A549 (cell line): ENCODE measurements at regions not wholly inside any gene's neighbourhood (a gene's known extent, or its start where the extent isn't known, plus 50 kb on each side); places are given as distances from the start of the nearest gene placed in this dataset.

Experiments
- ATAC-seq, 2 experiments: fragments of 200-7000 bp in 1 of 2; fragments of >200 bp in 1 of 2; cut with Nextera tagmentation in 1 of 2; cut with Tn5 transposase in 1 of 2; 3 replicates each; pipeline versions ENCODE4 v1.8.0 to v1.9.1; 2018 to 2020; ENCODE audit warnings: mild to moderate bottlenecking in 1 of 2, moderate library complexity in 1 of 2
- CTCF ChIA-PET: fragments of 300-600 bp; sonication (Branson Sonifier 250); formaldehyde crosslinking; extraction: SDS; loops from one replicate; lab custom pipeline; 2021; ENCODE audit warnings: antibody characterized with exemption, inconsistent platforms; lab: Yijun Ruan, JAX
- POLR2A ChIA-PET: fragments of 350-600 bp; formaldehyde crosslinking; extraction: SDS; loops from one replicate; lab custom pipeline; 2021; ENCODE audit warnings: antibody characterized with exemption, inconsistent platforms; lab: Yijun Ruan, JAX
- DNase-seq, 2 experiments: peaks; one replicate each; pipeline versions ENCODE4 v3.0.0 to v3.0.0-alpha.2; 2011 to 2016; ENCODE audit warnings: low read depth in 1 of 2, low spot score in 1 of 2
- FAIRE-seq: peaks from 2 replicates; lab custom pipeline; 2011; peaks lifted over from hg19 to GRCh38; lab: Jason Lieb, UNC
- H3K27ac ChIP-seq, 2 experiments: fragments of >200 bp; sonication (Bioruptor Twin); formaldehyde crosslinking; 3 replicates each; pipeline ENCODE4 v1.5.1; 2016 to 2017
- H3K4me1 ChIP-seq: fragments of >200 bp; sonication (Bioruptor Twin); formaldehyde crosslinking; 3 replicates; pipeline ENCODE4 v1.6.1; 2016
- H3K4me2 ChIP-seq: fragments of >200 bp; sonication (Bioruptor Twin); formaldehyde crosslinking; 3 replicates; pipeline ENCODE4 v1.6.1; 2016
- H3K4me3 ChIP-seq: fragments of >200 bp; sonication (Bioruptor Twin); formaldehyde crosslinking; 3 replicates; pipeline ENCODE4 v1.5.1; 2016
- H3K9me3 ChIP-seq: fragments of >200 bp; sonication (Bioruptor Twin); formaldehyde crosslinking; 3 replicates; pipeline ENCODE4 v1.6.1; 2016
- CBX2 ChIP-seq: fragments of 200-600 bp; sonication (generic); IDR thresholded peaks from 2 replicates; pipeline ENCODE4 v1.6.1; 2016; ENCODE audit warnings: low read depth, mild to moderate bottlenecking, borderline replicate concordance
- CHD2 ChIP-seq: fragments of 150-350 bp; IDR thresholded peaks from 2 replicates; pipeline ENCODE4 v1.6.1; 2014; ENCODE audit warnings: low read length; ENCODE audit not compliant: partially characterized antibody
- CHD4 ChIP-seq: fragments of 200-600 bp; sonication (generic); IDR thresholded peaks from 2 replicates; pipeline ENCODE4 v1.6.1; 2016; ENCODE audit warnings: antibody characterized with exemption, mild to moderate bottlenecking, borderline replicate concordance
- FOSL2 ChIP-seq, 2 experiments: fragments of 450-650 bp in 1 of 2; fragments of >200 bp in 1 of 2; sonication (Bioruptor Twin) in 1 of 2; formaldehyde crosslinking; IDR thresholded peaks; 2 replicates each; pipeline versions ENCODE4 v1.5.0 to v1.6.1; 2016 to 2020; ENCODE audit warnings: mild to moderate bottlenecking in 1 of 2, moderate library complexity in 1 of 2
- HOXB13 ChIP-seq: fragments of 250-450 bp; sonication (Bioruptor Pico); IDR thresholded peaks from 2 replicates; pipeline ENCODE4 v1.5.0; 2020; ENCODE audit warnings: low read depth, mild to moderate bottlenecking, moderate library complexity
- HOXB5 ChIP-seq: fragments of 250-450 bp; sonication (Bioruptor Pico); IDR thresholded peaks from 2 replicates; pipeline ENCODE4 v1.5.0; 2020; ENCODE audit warnings: mild to moderate bottlenecking, moderate library complexity
- JUN ChIP-seq, 2 experiments: fragments of >200 bp; sonication (Bioruptor Twin); formaldehyde crosslinking; IDR thresholded peaks; 2 replicates in 1 of 2; 3 replicates in 1 of 2; pipeline ENCODE4 v1.6.1; 2016 to 2017
- MAFK ChIP-seq: fragments of 450-650 bp; IDR thresholded peaks from 2 replicates; pipeline ENCODE4 v1.6.1; 2014; ENCODE audit not compliant: partially characterized antibody
- MAZ ChIP-seq: fragments of 150-350 bp; IDR thresholded peaks from 2 replicates; pipeline ENCODE4 v1.6.1; 2014; ENCODE audit warnings: antibody characterized with exemption, low read depth, low read length, borderline replicate concordance
- MYC ChIP-seq: IDR thresholded peaks from 2 replicates; pipeline ENCODE4 v1.6.1; 2012; ENCODE audit warnings: mild to moderate bottlenecking, inconsistent platforms, low read length, improper control_type of control experiment, borderline replicate concordance
- NFE2L2 ChIP-seq: fragments of 150-350 bp; conservative IDR thresholded peaks from 2 replicates; pipeline ENCODE4 v1.6.1; 2014; ENCODE audit warnings: low read length
- NPAS2 ChIP-seq: fragments of 250-450 bp; sonication (Bioruptor Pico); IDR thresholded peaks from 2 replicates; pipeline ENCODE4 v1.8.0; 2022; ENCODE audit warnings: mild to moderate bottlenecking, moderate library complexity, borderline replicate concordance
- NR3C1 ChIP-seq: fragments of >200 bp; sonication (Bioruptor Twin); formaldehyde crosslinking; IDR thresholded peaks from 3 replicates; pipeline ENCODE4 v1.6.1; 2017
- SMC3 ChIP-seq: fragments of >200 bp; sonication (Bioruptor Twin); formaldehyde crosslinking; IDR thresholded peaks from 3 replicates; pipeline ENCODE4 v1.6.1; 2018; ENCODE audit warnings: inconsistent platforms
- SREBF2 ChIP-seq: fragments of 450-650 bp; IDR thresholded peaks from 2 replicates; pipeline ENCODE4 v1.6.1; 2014; ENCODE audit warnings: mild to moderate bottlenecking, moderate library complexity
- TFCP2L1 ChIP-seq: fragments of 250-450 bp; sonication (Bioruptor Pico); IDR thresholded peaks from 2 replicates; pipeline ENCODE4 v1.5.0; 2021; ENCODE audit warnings: mild to moderate bottlenecking
- WGBS: methylation state at CpG from one replicate; pipeline ENCODE4 v1.1.6; 2017; ENCODE audit errors: missing lambda C conversion rate; 5-methylcytosine and 5-hydroxymethylcytosine counted together
- TF ChIP-seq, protein P1 (sequence below): fragments of 150-350 bp; IDR thresholded peaks from 2 replicates; pipeline ENCODE4 v1.6.1; 2014; ENCODE audit warnings: low read depth, mild to moderate bottlenecking, low read length
- TF ChIP-seq, protein P2 (sequence below): fragments of >200 bp; sonication (Bioruptor Twin); formaldehyde crosslinking; IDR thresholded peaks from 3 replicates; pipeline ENCODE4 v1.6.1; 2016
- TF ChIP-seq, protein P3 (sequence below): IDR thresholded peaks from 2 replicates; pipeline ENCODE4 v1.6.1; 2012; ENCODE audit warnings: low read depth, borderline replicate concordance
- TF ChIP-seq, protein P4 (sequence below): fragments of 450-650 bp; IDR thresholded peaks from 2 replicates; pipeline ENCODE4 v1.6.1; 2014; ENCODE audit warnings: antibody characterized with exemption
- TF ChIP-seq, protein P5 (sequence below): fragments of 200-600 bp; sonication (generic); IDR thresholded peaks from 2 replicates; pipeline ENCODE4 v1.6.1; 2016; ENCODE audit warnings: antibody characterized with exemption, mild to moderate bottlenecking, moderate library complexity
- TF ChIP-seq, protein P6 (sequence below): fragments of 250-450 bp; sonication (Bioruptor Pico); IDR thresholded peaks from 2 replicates; pipeline ENCODE4 v1.5.0; 2020; ENCODE audit warnings: low read depth, mild to moderate bottlenecking, moderate library complexity
- TF ChIP-seq, protein P7 (sequence below): fragments of 250-450 bp; sonication (Bioruptor Pico); IDR thresholded peaks from 2 replicates; pipeline ENCODE4 v1.5.0; 2021; ENCODE audit warnings: mild to moderate bottlenecking, moderate library complexity, borderline replicate concordance
- TF ChIP-seq, protein P8 (sequence below): IDR thresholded peaks from 2 replicates; pipeline ENCODE4 v1.6.1; 2012

DNA sequence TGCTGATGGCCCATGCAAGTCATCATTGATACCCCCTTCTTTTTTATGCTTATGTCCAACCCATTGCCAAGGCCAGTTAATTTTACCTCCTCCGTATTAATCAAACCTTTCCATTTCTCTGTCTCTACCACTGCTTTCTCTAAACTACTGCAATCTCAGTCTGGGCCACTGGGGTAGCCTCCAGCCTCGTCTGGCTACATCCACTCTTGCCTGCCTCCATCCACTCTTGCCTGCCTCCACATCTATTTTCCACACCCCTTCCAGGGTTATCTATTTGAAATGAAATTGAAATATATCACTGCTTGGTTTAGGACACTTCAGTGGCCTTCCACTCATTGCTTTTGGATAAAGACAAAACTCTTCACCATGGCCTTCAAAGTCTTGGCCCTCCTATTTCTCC is 425.3 kb upstream of the CLINT1 start:
- ChIA-PET POLR2A (no interaction called here), CTCF (no interaction called here)
- no peak for FAIRE-seq
- Histone ChIP-seq H3K9me3 (no peaks in the 10 kb centered on the region), H3K4me1 (no peaks in the 10 kb centered on the region), H3K27ac (no peak overlapping the region), H3K4me3 (no peak overlapping the region), H3K4me2 (no peak overlapping the region)
- ATAC-seq = peak in 1 of 2 experiments; percentile 38; a peak in 1 of 6 replicates
- TF ChIP-seq, protein P1, sequence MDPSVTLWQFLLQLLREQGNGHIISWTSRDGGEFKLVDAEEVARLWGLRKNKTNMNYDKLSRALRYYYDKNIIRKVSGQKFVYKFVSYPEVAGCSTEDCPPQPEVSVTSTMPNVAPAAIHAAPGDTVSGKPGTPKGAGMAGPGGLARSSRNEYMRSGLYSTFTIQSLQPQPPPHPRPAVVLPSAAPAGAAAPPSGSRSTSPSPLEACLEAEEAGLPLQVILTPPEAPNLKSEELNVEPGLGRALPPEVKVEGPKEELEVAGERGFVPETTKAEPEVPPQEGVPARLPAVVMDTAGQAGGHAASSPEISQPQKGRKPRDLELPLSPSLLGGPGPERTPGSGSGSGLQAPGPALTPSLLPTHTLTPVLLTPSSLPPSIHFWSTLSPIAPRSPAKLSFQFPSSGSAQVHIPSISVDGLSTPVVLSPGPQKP = no peak
- TF ChIP-seq NR3C1 (no peak), CBX2 (no peak), FOSL2 (IDR thresholded peaks at IDR 0.05) (no peak), FOSL2 (CRISPR knock-in tag; IDR thresholded peaks at IDR 0.05) (no peak), MYC (no peak), CHD4 (no peak), SMC3 (no peak), HOXB13 (CRISPR knock-in tag) (no peak)
- TF ChIP-seq, protein P2, sequence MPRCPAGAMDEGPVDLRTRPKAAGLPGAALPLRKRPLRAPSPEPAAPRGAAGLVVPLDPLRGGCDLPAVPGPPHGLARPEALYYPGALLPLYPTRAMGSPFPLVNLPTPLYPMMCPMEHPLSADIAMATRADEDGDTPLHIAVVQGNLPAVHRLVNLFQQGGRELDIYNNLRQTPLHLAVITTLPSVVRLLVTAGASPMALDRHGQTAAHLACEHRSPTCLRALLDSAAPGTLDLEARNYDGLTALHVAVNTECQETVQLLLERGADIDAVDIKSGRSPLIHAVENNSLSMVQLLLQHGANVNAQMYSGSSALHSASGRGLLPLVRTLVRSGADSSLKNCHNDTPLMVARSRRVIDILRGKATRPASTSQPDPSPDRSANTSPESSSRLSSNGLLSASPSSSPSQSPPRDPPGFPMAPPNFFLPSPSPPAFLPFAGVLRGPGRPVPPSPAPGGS = no peak
- TF ChIP-seq, protein P3, sequence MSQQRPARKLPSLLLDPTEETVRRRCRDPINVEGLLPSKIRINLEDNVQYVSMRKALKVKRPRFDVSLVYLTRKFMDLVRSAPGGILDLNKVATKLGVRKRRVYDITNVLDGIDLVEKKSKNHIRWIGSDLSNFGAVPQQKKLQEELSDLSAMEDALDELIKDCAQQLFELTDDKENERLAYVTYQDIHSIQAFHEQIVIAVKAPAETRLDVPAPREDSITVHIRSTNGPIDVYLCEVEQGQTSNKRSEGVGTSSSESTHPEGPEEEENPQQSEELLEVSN = no peak
- TF ChIP-seq, protein P4, sequence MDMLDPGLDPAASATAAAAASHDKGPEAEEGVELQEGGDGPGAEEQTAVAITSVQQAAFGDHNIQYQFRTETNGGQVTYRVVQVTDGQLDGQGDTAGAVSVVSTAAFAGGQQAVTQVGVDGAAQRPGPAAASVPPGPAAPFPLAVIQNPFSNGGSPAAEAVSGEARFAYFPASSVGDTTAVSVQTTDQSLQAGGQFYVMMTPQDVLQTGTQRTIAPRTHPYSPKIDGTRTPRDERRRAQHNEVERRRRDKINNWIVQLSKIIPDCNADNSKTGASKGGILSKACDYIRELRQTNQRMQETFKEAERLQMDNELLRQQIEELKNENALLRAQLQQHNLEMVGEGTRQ = no peak
- DNase-seq = no peak
- 32% methylated on average over 2 of the region's 2 CpGs for whole genome bisulfite sequencing

DNA sequence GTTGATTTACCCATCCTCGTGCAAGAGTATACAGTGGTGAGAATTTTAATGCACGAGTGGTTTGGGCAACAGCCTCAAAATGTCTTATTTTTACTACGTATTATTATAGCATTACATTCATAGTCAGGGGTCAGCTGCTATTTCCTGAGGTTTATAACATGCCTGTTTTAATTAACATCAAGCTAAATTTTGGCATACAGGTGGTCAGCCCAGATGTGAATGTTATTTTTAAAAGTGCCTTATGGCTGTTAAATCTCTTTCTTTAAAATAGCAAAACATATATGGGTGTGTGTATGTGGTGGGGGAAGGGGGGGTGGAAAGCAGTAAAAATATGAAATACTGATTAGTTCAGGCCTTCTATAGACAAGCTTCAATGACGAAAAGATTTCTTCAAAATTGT is 424.5 kb upstream of the CLINT1 start:
- whole genome bisulfite sequencing = 12% methylated on average over 4 of the region's 4 CpGs
- H3K27ac ChIP-seq = no peak overlapping the region
- H3K4me2 ChIP-seq = no peak overlapping the region
- FAIRE-seq = no peak
- ChIA-PET POLR2A (no interaction called here), CTCF (no interaction called here)
- H3K9me3 ChIP-seq = no peaks in the 10 kb centered on the region
- no peak for ATAC-seq
- no peaks in the 10 kb centered on the region for H3K4me1 ChIP-seq
- no peak for DNase-seq
- H3K4me3 ChIP-seq = no peak overlapping the region
- TF ChIP-seq NPAS2 = no peak
- no peak for TF ChIP-seq MYC
- no peak for TF ChIP-seq CHD2
- TF ChIP-seq MAZ = no peak
- TF ChIP-seq, protein P5, sequence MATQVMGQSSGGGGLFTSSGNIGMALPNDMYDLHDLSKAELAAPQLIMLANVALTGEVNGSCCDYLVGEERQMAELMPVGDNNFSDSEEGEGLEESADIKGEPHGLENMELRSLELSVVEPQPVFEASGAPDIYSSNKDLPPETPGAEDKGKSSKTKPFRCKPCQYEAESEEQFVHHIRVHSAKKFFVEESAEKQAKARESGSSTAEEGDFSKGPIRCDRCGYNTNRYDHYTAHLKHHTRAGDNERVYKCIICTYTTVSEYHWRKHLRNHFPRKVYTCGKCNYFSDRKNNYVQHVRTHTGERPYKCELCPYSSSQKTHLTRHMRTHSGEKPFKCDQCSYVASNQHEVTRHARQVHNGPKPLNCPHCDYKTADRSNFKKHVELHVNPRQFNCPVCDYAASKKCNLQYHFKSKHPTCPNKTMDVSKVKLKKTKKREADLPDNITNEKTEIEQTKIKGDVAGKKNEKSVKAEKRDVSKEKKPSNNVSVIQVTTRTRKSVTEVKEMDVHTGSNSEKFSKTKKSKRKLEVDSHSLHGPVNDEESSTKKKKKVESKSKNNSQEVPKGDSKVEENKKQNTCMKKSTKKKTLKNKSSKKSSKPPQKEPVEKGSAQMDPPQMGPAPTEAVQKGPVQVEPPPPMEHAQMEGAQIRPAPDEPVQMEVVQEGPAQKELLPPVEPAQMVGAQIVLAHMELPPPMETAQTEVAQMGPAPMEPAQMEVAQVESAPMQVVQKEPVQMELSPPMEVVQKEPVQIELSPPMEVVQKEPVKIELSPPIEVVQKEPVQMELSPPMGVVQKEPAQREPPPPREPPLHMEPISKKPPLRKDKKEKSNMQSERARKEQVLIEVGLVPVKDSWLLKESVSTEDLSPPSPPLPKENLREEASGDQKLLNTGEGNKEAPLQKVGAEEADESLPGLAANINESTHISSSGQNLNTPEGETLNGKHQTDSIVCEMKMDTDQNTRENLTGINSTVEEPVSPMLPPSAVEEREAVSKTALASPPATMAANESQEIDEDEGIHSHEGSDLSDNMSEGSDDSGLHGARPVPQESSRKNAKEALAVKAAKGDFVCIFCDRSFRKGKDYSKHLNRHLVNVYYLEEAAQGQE = no peak
- no peak for TF ChIP-seq JUN (IDR thresholded peaks at IDR 0.05)
- TF ChIP-seq NFE2L2 = no peak
- TF ChIP-seq, protein P6, sequence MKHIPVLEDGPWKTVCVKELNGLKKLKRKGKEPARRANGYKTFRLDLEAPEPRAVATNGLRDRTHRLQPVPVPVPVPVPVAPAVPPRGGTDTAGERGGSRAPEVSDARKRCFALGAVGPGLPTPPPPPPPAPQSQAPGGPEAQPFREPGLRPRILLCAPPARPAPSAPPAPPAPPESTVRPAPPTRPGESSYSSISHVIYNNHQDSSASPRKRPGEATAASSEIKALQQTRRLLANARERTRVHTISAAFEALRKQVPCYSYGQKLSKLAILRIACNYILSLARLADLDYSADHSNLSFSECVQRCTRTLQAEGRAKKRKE (CRISPR knock-in tag) = no peak
- TF ChIP-seq, protein P7, sequence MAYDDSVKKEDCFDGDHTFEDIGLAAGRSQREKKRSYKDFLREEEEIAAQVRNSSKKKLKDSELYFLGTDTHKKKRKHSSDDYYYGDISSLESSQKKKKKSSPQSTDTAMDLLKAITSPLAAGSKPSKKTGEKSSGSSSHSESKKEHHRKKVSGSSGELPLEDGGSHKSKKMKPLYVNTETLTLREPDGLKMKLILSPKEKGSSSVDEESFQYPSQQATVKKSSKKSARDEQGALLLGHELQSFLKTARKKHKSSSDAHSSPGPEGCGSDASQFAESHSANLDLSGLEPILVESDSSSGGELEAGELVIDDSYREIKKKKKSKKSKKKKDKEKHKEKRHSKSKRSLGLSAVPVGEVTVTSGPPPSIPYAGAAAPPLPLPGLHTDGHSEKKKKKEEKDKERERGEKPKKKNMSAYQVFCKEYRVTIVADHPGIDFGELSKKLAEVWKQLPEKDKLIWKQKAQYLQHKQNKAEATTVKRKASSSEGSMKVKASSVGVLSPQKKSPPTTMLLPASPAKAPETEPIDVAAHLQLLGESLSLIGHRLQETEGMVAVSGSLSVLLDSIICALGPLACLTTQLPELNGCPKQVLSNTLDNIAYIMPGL = no peak
- no peak for TF ChIP-seq HOXB13 (CRISPR knock-in tag)
- TF ChIP-seq, protein P8, sequence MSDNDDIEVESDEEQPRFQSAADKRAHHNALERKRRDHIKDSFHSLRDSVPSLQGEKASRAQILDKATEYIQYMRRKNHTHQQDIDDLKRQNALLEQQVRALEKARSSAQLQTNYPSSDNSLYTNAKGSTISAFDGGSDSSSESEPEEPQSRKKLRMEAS = no peak
- TF ChIP-seq MAFK = no peak
- TF ChIP-seq HOXB5 (CRISPR knock-in tag) = no peak
- TF ChIP-seq SREBF2 = no peak
- no peak for TF ChIP-seq TFCP2L1 (CRISPR knock-in tag)
- TF ChIP-seq, all 56 proteins: peak for 0
